ENCODE measurements at regions not wholly inside any gene's neighbourhood (a gene's known extent, or its start where the extent isn't known, plus 50 kb on each side); places are given as distances from the start of the nearest gene placed in this dataset.

- Histone ChIP-seq H3K36me3 (no peaks in the 10 kb centered on the region), H3K9me3 (no peaks in the 10 kb centered on the region), H3K27ac (no peak overlapping the region), H3K4me3 (no peak overlapping the region), H3K4me1 (no peaks in the 10 kb centered on the region), H3K27me3 (no peaks in the 10 kb centered on the region)
- TF ChIP-seq POLR2A (IDR thresholded peaks at IDR 0.05) = no peak
- TF ChIP-seq CTCF (IDR thresholded peaks at IDR 0.05) = no peak
- intact Hi-C loops (cut with DNase I) = no loop called here
- no peak for ATAC-seq
- no peak for DNase-seq
- 61% methylated on average over 1 of the region's 1 CpG for WGBS (ENCODE audit: insufficient coverage, low coverage, low lambda C conversion rate, missing lambda C conversion rate)
These were observed 85.6 kb upstream of the C1orf21 start for GRCh38 chr1:184301227-184301626.

GRCh38 chr1:184302346-184302745 lies 84.5 kb upstream of the C1orf21 start:
- Histone ChIP-seq H3K4me3 (no peak overlapping the region), H3K9me3 (no peaks in the 10 kb centered on the region), H3K36me3 (no peaks in the 10 kb centered on the region), H3K27ac (no peak overlapping the region), H3K4me1 (no peaks in the 10 kb centered on the region), H3K27me3 (no peaks in the 10 kb centered on the region)
- intact Hi-C loops (cut with DNase I) = no loop called here
- TF ChIP-seq CTCF (IDR thresholded peaks at IDR 0.05) = no peak
- TF ChIP-seq POLR2A (IDR thresholded peaks at IDR 0.05) = no peak
- ATAC-seq (no peak), DNase-seq (no peak)
- WGBS (ENCODE audit: insufficient coverage, low coverage, low lambda C conversion rate, missing lambda C conversion rate) = 47% methylated on average over 3 of the region's 3 CpGs

DNA sequence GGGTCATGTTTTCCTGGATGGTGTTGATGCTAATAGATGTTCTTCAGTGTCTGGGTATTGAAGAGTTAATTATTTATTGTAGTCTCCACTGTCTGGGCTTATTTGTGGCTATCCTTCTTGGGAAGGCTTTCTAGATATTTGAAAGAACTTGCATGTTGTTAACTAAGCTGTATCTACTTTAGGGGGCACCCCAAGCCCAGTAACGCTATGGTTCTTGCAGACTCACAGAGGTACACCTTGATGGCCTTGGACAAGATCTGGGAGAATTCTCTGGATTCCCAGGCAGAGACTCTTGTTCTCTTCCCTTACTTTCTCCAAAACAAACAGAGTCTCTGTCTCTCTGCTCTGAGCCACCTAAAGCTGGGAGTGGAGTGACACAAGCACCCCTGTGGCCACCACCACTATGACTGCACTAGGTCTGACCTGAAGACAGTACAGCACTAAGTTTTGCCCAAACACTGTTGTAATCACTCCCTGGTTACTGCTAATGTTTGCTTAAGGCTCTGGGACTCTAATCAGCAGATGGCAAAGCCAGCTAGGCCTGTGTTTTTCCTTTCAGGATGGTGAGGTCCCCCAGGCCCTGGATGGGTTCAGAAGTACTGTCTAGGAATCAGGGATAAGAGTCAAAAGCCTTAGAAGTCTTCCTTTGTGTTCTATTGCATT lies 76.5 kb upstream of the C1orf21 start:
- no peak overlapping the region for H3K27ac ChIP-seq
- H3K4me3 ChIP-seq = no peak overlapping the region
- TF ChIP-seq POLR2A (IDR thresholded peaks at IDR 0.05) (no peak), CTCF (IDR thresholded peaks at IDR 0.05) (peak in 1 of 4 donors; percentile 19)
- no peaks in the 10 kb centered on the region for H3K9me3 ChIP-seq
- WGBS (ENCODE audit: insufficient coverage, low coverage, low lambda C conversion rate, missing lambda C conversion rate) = 100% methylated on average over 1 of the region's 1 CpG
- intact Hi-C loops (cut with DNase I) = no loop called here
- DNase-seq = no peak
- ATAC-seq = peak; percentile 36 to 97 (median 76)
- no peaks in the 10 kb centered on the region for H3K27me3 ChIP-seq
- H3K36me3 ChIP-seq = no peaks in the 10 kb centered on the region
- no peaks in the 10 kb centered on the region for H3K4me1 ChIP-seq

DNA sequence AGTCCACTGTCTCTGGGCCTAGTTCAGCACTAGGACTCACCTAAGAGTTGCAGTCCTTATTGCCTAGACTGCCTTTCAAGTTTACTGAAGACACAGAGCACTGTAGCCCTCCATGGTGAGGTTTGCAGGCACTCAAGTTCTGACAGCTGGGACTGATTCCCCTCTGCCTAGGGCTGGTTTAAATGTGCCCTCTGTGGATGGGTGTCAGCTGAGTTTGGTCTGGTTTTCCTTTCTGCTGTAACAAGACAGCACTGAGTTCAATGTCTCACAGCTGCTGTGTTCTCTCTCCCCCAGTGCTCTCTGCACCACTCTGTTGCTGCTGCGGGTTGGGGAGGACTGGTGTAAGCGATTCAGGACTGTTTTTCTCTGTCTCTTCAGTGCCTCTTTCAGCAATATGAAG lies 75.2 kb upstream of the C1orf21 start:
- Histone ChIP-seq H3K36me3 (no peaks in the 10 kb centered on the region), H3K4me3 (no peak overlapping the region), H3K27ac (no peak overlapping the region), H3K27me3 (no peaks in the 10 kb centered on the region), H3K9me3 (no peaks in the 10 kb centered on the region), H3K4me1 (no peaks in the 10 kb centered on the region)
- ATAC-seq (no peak), DNase-seq (no peak)
- intact Hi-C loops (cut with DNase I) = no loop called here
- WGBS (ENCODE audit: insufficient coverage, low coverage, low lambda C conversion rate, missing lambda C conversion rate) = 85% methylated on average over 2 of the region's 2 CpGs
- TF ChIP-seq POLR2A (IDR thresholded peaks at IDR 0.05) (no peak), CTCF (IDR thresholded peaks at IDR 0.05) (no peak)

DNA sequence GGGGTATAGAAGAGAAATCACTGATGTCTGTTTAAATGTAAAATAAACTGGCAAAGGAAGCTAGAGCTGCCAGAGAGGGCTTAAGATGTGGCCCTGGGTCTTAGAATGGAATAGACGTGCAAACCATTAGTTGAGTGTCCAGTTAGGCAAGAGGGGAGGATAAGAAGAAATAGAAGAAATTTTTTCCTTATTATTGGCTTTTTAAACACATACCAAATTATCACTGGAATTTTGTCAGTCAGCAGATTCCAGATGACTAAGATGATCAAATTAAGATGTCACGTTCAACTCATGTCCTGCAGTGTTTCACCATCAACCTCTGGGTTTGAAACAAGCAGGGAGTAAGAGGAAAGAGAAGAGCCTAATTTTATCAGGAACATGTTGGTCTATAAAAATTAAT lies 71.6 kb upstream of the C1orf21 start:
- no peaks in the 10 kb centered on the region for H3K4me1 ChIP-seq
- no peaks in the 10 kb centered on the region for H3K36me3 ChIP-seq
- no peaks in the 10 kb centered on the region for H3K9me3 ChIP-seq
- 55% methylated on average over 2 of the region's 2 CpGs for WGBS (ENCODE audit: insufficient coverage, low coverage, low lambda C conversion rate, missing lambda C conversion rate)
- intact Hi-C loops (cut with DNase I) = no loop called here
- ATAC-seq (no peak), DNase-seq (no peak)
- H3K27ac ChIP-seq = no peak overlapping the region
- TF ChIP-seq CTCF (IDR thresholded peaks at IDR 0.05) = no peak
- TF ChIP-seq POLR2A (IDR thresholded peaks at IDR 0.05) = no peak
- H3K27me3 ChIP-seq = no peaks in the 10 kb centered on the region
- no peak overlapping the region for H3K4me3 ChIP-seq

Measured in right lobe of liver (tissue), 6 donors.